22Rv1 (cell line): ENCODE measurements at regions not wholly inside any gene's neighbourhood (a gene's known extent, or its start where the extent isn't known, plus 50 kb on each side); places are given as distances from the start of the nearest gene placed in this dataset.

Experiments used
- H3K27ac ChIP-seq: fragments of 450-650 bp; 2 replicates; pipeline ENCODE4 v1.5.1; 2017
- CTCF ChIP-seq: fragments of 450-650 bp; IDR thresholded peaks from 2 replicates; pipeline ENCODE4 v1.5.1; 2017; ENCODE audit warnings: mild to moderate bottlenecking
- ZFX ChIP-seq: fragments of 450-650 bp; IDR thresholded peaks from 2 replicates; pipeline ENCODE4 v1.6.1; 2017; ENCODE audit warnings: antibody characterized with exemption, borderline replicate concordance

GRCh38 chr5:54673523-54674225 is 156.1 kb downstream of the SNX18 start:
- H3K27ac ChIP-seq: no peak overlapping the region

GRCh38 chr5:54672871-54673270 is 155.3 kb downstream of the SNX18 start:
- TF ChIP-seq ZFX (no peak), CTCF (no peak)
- no peak overlapping the region for H3K27ac ChIP-seq

More at GRCh38 chr5:54673523-54674225, 156.1 kb downstream of the SNX18 start:
- TF ChIP-seq CTCF (no peak), ZFX (no peak)

- no peak overlapping the region for H3K27ac ChIP-seq
- no peak for TF ChIP-seq ZFX
- TF ChIP-seq CTCF: no peak
Observed at GRCh38 chr5:54671681-54672080, 154.1 kb downstream of the SNX18 start.

GRCh38 chr5:54671111-54671531 is 153.6 kb downstream of the SNX18 start:
- no peak overlapping the region for H3K27ac ChIP-seq
- TF ChIP-seq CTCF (no peak), ZFX (no peak)

GRCh38 chr5:54670281-54670680 is 152.7 kb downstream of the SNX18 start:
- no peak overlapping the region for H3K27ac ChIP-seq
- TF ChIP-seq CTCF (no peak), ZFX (no peak)

GRCh38 chr5:54669845-54670244 is 152.3 kb downstream of the SNX18 start:
- no peak for TF ChIP-seq ZFX
- TF ChIP-seq CTCF: no peak
- H3K27ac ChIP-seq: no peak overlapping the region

GRCh38 chr5:54669285-54669684 is 151.7 kb downstream of the SNX18 start:
- H3K27ac ChIP-seq: no peak overlapping the region
- TF ChIP-seq CTCF: no peak
- TF ChIP-seq ZFX: no peak
